ENCODE measurements at regions not wholly inside any gene's neighbourhood (a gene's known extent, or its start where the extent isn't known, plus 50 kb on each side); places are given as distances from the start of the nearest gene placed in this dataset.

DNA sequence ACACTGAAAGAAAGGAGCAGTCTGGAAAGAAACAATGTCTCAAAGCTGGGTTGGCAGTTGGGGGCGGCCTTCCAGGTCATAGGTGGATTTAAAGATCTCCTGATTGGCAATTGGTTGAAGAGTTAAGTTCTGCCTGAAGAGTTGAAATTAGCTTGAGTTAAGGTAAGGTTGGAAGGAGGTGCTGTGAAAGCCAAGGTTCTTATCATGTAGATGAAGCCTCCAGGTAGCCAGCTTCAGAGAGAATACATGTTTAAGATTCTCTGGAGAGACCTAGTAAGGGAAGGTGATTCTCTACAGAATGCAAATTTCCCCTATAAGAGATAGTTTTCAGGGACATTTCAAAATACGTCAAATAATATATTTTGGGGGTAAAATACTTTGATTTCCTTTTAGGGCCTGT, 387.1 kb downstream of the TMEM232 start:
- no peaks in the 10 kb centered on the region for H3K9me3 Mint-ChIP-seq
- ATAC-seq (no peak), DNase-seq (ENCODE audit: low spot score in 2 of 2) (no peak)
- no peak overlapping the region for H3K27ac Mint-ChIP-seq
- no peaks in the 10 kb centered on the region for H3K36me3 Mint-ChIP-seq

DNA sequence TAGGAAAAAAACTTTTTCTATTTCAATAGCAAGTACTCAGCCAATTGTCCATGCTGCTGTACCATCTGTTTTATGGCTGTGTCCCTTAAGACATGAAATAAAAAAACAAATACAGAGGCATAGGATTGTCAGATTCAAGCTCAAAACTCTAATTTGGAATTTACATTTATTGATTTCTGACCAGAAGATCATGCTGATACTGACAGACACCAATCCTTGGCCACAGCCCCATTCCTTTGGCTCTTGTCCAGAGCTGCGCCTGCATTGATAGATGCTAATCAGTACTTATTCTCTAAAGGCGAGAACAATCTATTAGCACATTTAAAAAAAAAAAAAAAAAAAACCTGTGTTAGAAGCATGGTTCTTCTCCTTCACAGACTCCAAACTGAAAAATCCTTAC, 384.6 kb downstream of the TMEM232 start:
- no peak for ATAC-seq
- H3K9me3 Mint-ChIP-seq: no peaks in the 10 kb centered on the region
- H3K36me3 Mint-ChIP-seq: no peaks in the 10 kb centered on the region
- no peak overlapping the region for H3K27ac Mint-ChIP-seq
- no peak for DNase-seq (ENCODE audit: low spot score in 2 of 2)

GRCh38 chr5:110342683-110343082, 383.8 kb downstream of the TMEM232 start:
- no peak for ATAC-seq
- H3K36me3 Mint-ChIP-seq: no peaks in the 10 kb centered on the region

GRCh38 chr5:110343616-110344015, 382.9 kb downstream of the TMEM232 start:
- H3K27ac Mint-ChIP-seq: no peak overlapping the region
- no peaks in the 10 kb centered on the region for H3K9me3 Mint-ChIP-seq
- ATAC-seq (no peak), DNase-seq (ENCODE audit: low spot score in 2 of 2) (no peak)
- H3K36me3 Mint-ChIP-seq: no peaks in the 10 kb centered on the region

More at GRCh38 chr5:110342683-110343082, 383.8 kb downstream of the TMEM232 start:
- H3K9me3 Mint-ChIP-seq: no peaks in the 10 kb centered on the region
- no peak for DNase-seq (ENCODE audit: low spot score in 2 of 2)
- H3K27ac Mint-ChIP-seq: no peak overlapping the region

DNA sequence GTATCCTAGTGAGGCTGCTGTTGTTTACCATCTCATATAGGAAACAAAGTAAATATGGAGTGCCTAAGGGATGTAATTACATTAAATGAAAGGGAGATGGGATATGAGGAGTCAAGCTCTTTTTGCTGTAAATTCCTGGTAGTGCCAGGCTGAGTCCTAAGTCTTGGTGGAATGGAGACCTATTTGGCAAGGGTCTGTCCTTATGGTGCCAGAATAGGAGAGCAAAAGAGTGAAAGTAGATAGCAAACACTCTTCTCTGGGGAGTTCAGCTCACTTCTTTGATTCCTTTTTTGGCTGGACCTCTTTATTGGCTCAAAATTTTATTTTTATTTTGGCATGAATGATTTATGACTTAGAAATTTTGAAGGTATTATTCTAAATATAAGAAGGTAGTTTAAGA, 380.8 kb downstream of the TMEM232 start:
- ATAC-seq: no peak
- DNase-seq (ENCODE audit: low spot score in 2 of 2): no peak
- Mint-ChIP-seq H3K9me3 (no peaks in the 10 kb centered on the region), H3K36me3 (no peaks in the 10 kb centered on the region), H3K27ac (no peak overlapping the region)

DNA sequence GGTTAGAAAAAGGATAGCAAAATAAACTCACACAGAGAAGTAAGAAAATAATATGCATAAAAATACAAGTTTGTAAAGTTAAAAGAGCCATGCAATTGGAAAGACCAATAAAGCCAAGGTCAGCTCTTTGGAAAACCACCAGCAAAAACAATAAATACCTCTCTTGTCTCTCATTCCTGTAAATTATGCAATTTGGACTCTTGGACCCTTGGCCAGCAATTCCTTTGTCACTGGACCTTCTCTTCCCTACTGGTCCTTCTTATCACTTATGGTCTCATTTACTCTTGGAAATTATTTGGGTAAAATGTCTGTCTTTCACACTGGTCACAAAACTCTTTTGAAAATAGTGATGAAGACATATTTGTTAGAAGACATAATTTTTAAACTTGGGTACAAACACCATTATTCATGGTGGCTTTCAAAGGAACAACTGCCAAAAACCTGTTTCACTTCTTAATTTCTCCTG, 379.5 kb downstream of the TMEM232 start:
- no peaks in the 10 kb centered on the region for H3K36me3 Mint-ChIP-seq
- DNase-seq (ENCODE audit: low spot score in 2 of 2): no peak
- no peak for ATAC-seq
- no peaks in the 10 kb centered on the region for H3K9me3 Mint-ChIP-seq
- no peak overlapping the region for H3K27ac Mint-ChIP-seq

DNA sequence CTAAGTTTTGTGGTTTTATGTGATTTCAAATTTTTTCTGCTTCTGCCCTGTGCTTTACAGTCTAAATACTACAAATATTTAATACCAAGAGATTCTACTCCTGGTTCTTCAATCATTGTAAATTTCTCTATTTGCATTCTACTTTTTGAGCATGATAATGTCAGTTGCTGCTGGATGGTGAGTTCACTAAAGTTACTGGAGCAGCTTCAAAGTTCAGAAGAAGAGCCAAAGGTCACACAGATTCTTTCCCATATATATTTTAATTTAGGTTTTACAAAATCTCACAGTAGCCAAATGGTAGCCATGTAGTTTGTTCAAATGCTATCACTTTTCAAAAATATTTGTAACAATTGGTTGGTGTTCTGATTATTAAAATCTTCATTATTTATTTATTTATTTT, 378.7 kb downstream of the TMEM232 start:
- DNase-seq (ENCODE audit: low spot score in 2 of 2): no peak

DNA sequence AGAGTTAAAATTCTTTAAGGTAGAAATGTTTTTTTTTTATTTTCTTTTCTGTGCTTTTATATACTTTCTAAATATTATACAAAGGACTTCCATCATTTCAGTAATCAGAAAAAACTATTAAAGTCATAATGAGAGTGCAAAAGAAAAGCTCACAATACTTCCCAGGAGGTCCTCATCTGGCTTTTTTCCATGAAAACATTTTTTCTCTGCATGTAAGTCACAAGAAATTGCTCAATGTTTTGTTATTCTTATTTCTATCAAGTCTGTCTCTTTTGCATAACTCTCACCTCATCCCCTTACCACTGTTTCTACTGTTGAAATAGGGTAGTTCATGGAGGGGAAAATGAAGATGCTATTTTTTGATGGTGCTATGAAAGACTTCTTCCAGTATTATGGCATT, 375.0 kb downstream of the TMEM232 start:
- H3K9me3 Mint-ChIP-seq: no peaks in the 10 kb centered on the region

More for the DNA sequence above, 378.7 kb downstream of the TMEM232 start:
- no peaks in the 10 kb centered on the region for H3K36me3 Mint-ChIP-seq
- ATAC-seq: no peak
- no peak overlapping the region for H3K27ac Mint-ChIP-seq
- H3K9me3 Mint-ChIP-seq: no peaks in the 10 kb centered on the region

DNA sequence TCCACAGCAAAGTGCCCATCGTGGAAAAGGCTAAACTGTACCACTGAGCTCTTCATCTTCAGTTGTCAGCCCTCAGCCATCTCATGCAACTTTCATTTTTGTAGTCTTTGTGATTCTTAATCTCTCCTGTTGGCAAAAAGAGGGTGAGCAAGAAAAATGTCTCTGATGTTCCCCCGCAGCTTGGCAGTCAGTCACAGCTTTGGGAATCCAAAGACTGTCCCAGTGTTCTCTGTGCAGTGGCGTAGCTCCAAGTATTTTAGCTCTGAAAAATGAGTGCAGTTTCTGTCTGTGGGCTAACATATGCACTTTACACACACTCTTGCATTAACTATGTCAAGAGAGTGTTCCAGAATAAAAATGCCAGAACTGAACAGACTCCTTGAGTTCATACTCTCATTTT, 372.2 kb downstream of the TMEM232 start:
- no peaks in the 10 kb centered on the region for H3K36me3 Mint-ChIP-seq
- ATAC-seq: no peak
- H3K27ac Mint-ChIP-seq: no peak overlapping the region
- no peak for DNase-seq (ENCODE audit: low spot score in 2 of 2)
- peaks cover 0 to 5% of the 10 kb centered on the region in 2 donors for H3K9me3 Mint-ChIP-seq

More for the DNA sequence above, 375.0 kb downstream of the TMEM232 start:
- Mint-ChIP-seq H3K36me3 (no peaks in the 10 kb centered on the region), H3K27ac (no peak overlapping the region)
- ATAC-seq: no peak
- no peak for DNase-seq (ENCODE audit: low spot score in 2 of 2)

GRCh38 chr5:110354915-110355644, 371.4 kb downstream of the TMEM232 start:
- Mint-ChIP-seq H3K36me3 (no peaks in the 10 kb centered on the region), H3K9me3 (peaks cover 0 to 5% of the 10 kb centered on the region in 2 donors), H3K27ac (no peak overlapping the region)
- ATAC-seq: no peak
- no peak for DNase-seq (ENCODE audit: low spot score in 2 of 2)

GRCh38 chr5:110356677-110357076, 369.8 kb downstream of the TMEM232 start:
- ATAC-seq: no peak
- Mint-ChIP-seq H3K27ac (no peak overlapping the region), H3K36me3 (no peaks in the 10 kb centered on the region), H3K9me3 (peaks cover 0 to 5% of the 10 kb centered on the region in 2 donors)
- DNase-seq (ENCODE audit: low spot score in 2 of 2): no peak

DNA sequence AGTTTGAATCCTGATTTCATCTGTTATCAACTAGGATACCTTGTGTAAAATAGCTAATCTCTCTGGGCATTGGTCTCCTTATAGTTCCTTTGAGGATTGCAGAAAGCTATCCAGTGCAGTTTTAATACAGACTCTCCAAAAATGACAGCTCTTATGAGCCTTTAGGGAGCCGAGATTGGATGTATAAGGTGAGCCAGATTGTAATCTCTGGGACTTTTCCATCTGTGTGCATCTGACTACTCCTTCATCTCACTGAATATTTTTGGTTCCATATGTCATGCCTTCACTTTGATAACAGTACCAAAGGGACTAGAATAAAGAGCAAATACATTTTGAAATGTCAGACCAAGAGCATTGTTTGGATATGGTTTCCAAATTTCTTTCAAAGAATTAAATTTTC, 367.2 kb downstream of the TMEM232 start:
- ATAC-seq (no peak), DNase-seq (ENCODE audit: low spot score in 2 of 2) (no peak)
- Mint-ChIP-seq H3K9me3 (peaks cover 0 to 5% of the 10 kb centered on the region in 2 donors), H3K36me3 (no peaks in the 10 kb centered on the region), H3K27ac (no peak overlapping the region)

- DNase-seq (ENCODE audit: low spot score in 2 of 2): no peak
- H3K27ac Mint-ChIP-seq: no peak overlapping the region
Measured at GRCh38 chr5:110361471-110361870, 365.0 kb downstream of the TMEM232 start.

GRCh38 chr5:110362261-110362660, 364.2 kb downstream of the TMEM232 start:
- Mint-ChIP-seq H3K36me3 (no peaks in the 10 kb centered on the region), H3K9me3 (peaks cover 0 to 1% of the 10 kb centered on the region in 2 donors), H3K27ac (no peak overlapping the region)
- ATAC-seq (no peak), DNase-seq (ENCODE audit: low spot score in 2 of 2) (no peak)

More at GRCh38 chr5:110361471-110361870, 365.0 kb downstream of the TMEM232 start:
- Mint-ChIP-seq H3K9me3 (peaks cover 0 to 5% of the 10 kb centered on the region in 2 donors), H3K36me3 (no peaks in the 10 kb centered on the region)
- no peak for ATAC-seq

DNA sequence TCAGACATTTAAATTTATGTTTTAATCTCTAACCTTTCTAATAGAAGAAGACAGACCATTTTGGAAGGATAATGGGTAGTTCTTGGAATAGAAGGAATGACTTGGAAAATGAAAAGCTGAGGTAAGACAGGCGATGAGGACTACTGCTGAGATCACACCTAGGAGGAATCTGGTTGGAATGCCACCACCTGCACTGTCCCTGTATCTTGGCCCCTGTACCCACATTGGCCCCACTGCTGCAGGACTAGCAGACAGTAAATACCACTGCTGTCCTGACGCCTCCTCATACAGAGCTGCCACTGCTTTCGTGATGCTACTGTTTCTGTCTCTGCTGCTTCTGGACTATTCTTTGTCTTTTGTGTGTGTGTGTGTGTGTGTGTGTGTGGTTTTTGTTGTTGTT, 359.8 kb downstream of the TMEM232 start:
- no peaks in the 10 kb centered on the region for H3K9me3 Mint-ChIP-seq
- no peak for ATAC-seq
- no peak for DNase-seq (ENCODE audit: low spot score in 2 of 2)
- H3K27ac Mint-ChIP-seq: no peak overlapping the region
- no peaks in the 10 kb centered on the region for H3K36me3 Mint-ChIP-seq

Measured in activated naive CD4-positive, alpha-beta T cell treated with anti-CD3 and anti-CD28 coated beads, Interleukin-2, amount 50 U/mL, for 72 hours (primary cell).